Fibroblast of lung (primary cell): ENCODE measurements at regions not wholly inside any gene's neighbourhood (a gene's known extent, or its start where the extent isn't known, plus 50 kb on each side); places are given as distances from the start of the nearest gene placed in this dataset.

Experiments used
- DNase-seq, 2 donors: peaks; one replicate each; pipeline versions ENCODE4 v3.0.0 to v3.0.0-alpha.2; 2010; ENCODE audit warnings: low read depth in 2 of 2
- H2AFZ ChIP-seq: 2 replicates; pipeline ENCODE4 v1.5.1; 2012; ENCODE audit warnings: low read length, control low read depth, inconsistent platforms
- H3K27ac ChIP-seq: 2 replicates; pipeline ENCODE4 v1.5.1; 2011; ENCODE audit warnings: low read length, control low read depth; ENCODE audit not compliant: insufficient read depth
- H3K27me3 ChIP-seq: 2 replicates; pipeline ENCODE4 v1.5.1; 2011; ENCODE audit warnings: mild to moderate bottlenecking, low read length; ENCODE audit not compliant: control insufficient read depth, insufficient read depth
- H3K36me3 ChIP-seq: 2 replicates; pipeline ENCODE4 v1.5.1; 2011; ENCODE audit warnings: low read length; ENCODE audit not compliant: control insufficient read depth, insufficient read depth
- H3K4me1 ChIP-seq: 2 replicates; pipeline ENCODE4 v1.5.1; 2011; ENCODE audit warnings: low read length; ENCODE audit not compliant: control insufficient read depth, insufficient read depth; ENCODE audit errors: extremely low read depth
- H3K4me2 ChIP-seq: 2 replicates; pipeline ENCODE4 v1.5.1; 2011; ENCODE audit warnings: low read length, control low read depth; ENCODE audit not compliant: insufficient read depth; ENCODE audit errors: extremely low read depth
- H3K4me3 ChIP-seq, 4 experiments: fragments of 200-600 bp in 1 of 4; sonication (generic) in 1 of 4; replicated peaks in 1 of 4; 2 replicates each; pipeline ENCODE4 v1.5.1; 2011 to 2016; ENCODE audit warnings: low read length in 4 of 4, low read depth in 3 of 4, mild to moderate bottlenecking in 3 of 4, control low read depth in 2 of 4, inconsistent platforms in 1 of 4, mixed read lengths in 1 of 4; ENCODE audit not compliant: insufficient read depth in 1 of 4; ENCODE audit errors: control extremely low read depth in 1 of 4
- H3K79me2 ChIP-seq: 2 replicates; pipeline ENCODE4 v1.5.1; 2012; ENCODE audit warnings: mild to moderate bottlenecking, low read length, inconsistent platforms; ENCODE audit not compliant: control insufficient read depth, insufficient read depth
- H3K9ac ChIP-seq: 2 replicates; pipeline ENCODE4 v1.5.1; 2011; ENCODE audit warnings: mild to moderate bottlenecking, low read length, control low read depth; ENCODE audit not compliant: insufficient read depth
- H3K9me3 ChIP-seq: 2 replicates; pipeline ENCODE4 v1.5.1; 2012; ENCODE audit warnings: low read depth, low read length; ENCODE audit not compliant: control insufficient read depth, insufficient read depth
- H4K20me1 ChIP-seq: 2 replicates; pipeline ENCODE4 v1.5.1; 2011; ENCODE audit warnings: low read length; ENCODE audit not compliant: control insufficient read depth, insufficient read depth; ENCODE audit errors: extremely low read depth
- CTCF ChIP-seq, 2 donors: IDR thresholded peaks in 1 of 2; conservative IDR thresholded peaks in 1 of 2; 1 replicate in 1 of 2; 2 replicates in 1 of 2; pipeline ENCODE4 v1.5.1; 2011 to 2012; ENCODE audit warnings: low read length in 2 of 2, control low read depth in 1 of 2, inconsistent platforms in 1 of 2, low read depth in 1 of 2, mild to moderate bottlenecking in 1 of 2
- EZH2 ChIP-seq: IDR thresholded peaks from 2 replicates; pipeline ENCODE4 v1.5.1; 2012; ENCODE audit warnings: low read length, control low read depth, mild to moderate bottlenecking; ENCODE audit errors: missing control alignments

GRCh38 chr5:9976621-9977020, 273.1 kb downstream of the ATPSCKMT start:
- no peaks in the 10 kb centered on the region for H3K79me2 ChIP-seq
- H3K4me3 ChIP-seq = no peak overlapping the region
- no peaks in the 10 kb centered on the region for H3K36me3 ChIP-seq
- no peak overlapping the region for H3K4me2 ChIP-seq
- TF ChIP-seq CTCF (conservative IDR thresholded peaks at IDR 0.05 in 1 of 2, IDR thresholded peaks at IDR 0.05 in 1 of 2; ENCODE audit: low read depth in 1 of 2, low read length in 2 of 2) = no peak
- TF ChIP-seq EZH2 = no peak
- H3K4me1 ChIP-seq = no peaks in the 10 kb centered on the region
- H3K27me3 ChIP-seq = peaks cover 2% of the 10 kb centered on the region
- H4K20me1 ChIP-seq = no peaks in the 10 kb centered on the region
- DNase-seq = no peak
- no peak overlapping the region for H2AFZ ChIP-seq
- no peak overlapping the region for H3K27ac ChIP-seq
- H3K9me3 ChIP-seq = no peaks in the 10 kb centered on the region
- no peak overlapping the region for H3K9ac ChIP-seq

- Histone ChIP-seq H3K36me3 (no peaks in the 10 kb centered on the region), H3K79me2 (no peaks in the 10 kb centered on the region), H2AFZ (no peak overlapping the region), H3K27ac (no peak overlapping the region), H3K4me3 (no peak overlapping the region), H4K20me1 (no peaks in the 10 kb centered on the region), H3K27me3 (no peaks in the 10 kb centered on the region), H3K9ac (no peak overlapping the region), H3K4me1 (no peaks in the 10 kb centered on the region), H3K9me3 (no peaks in the 10 kb centered on the region), H3K4me2 (no peak overlapping the region)
- DNase-seq = no peak
- no peak for TF ChIP-seq CTCF (conservative IDR thresholded peaks at IDR 0.05 in 1 of 2, IDR thresholded peaks at IDR 0.05 in 1 of 2; ENCODE audit: low read depth in 1 of 2, low read length in 2 of 2)
- TF ChIP-seq EZH2 = no peak
Observed at GRCh38 chr5:9972059-9972458, 277.6 kb downstream of the ATPSCKMT start.

GRCh38 chr5:9971301-9971700, 278.4 kb downstream of the ATPSCKMT start:
- Histone ChIP-seq H3K27ac (no peak overlapping the region), H3K4me3 (no peak overlapping the region), H3K9me3 (no peaks in the 10 kb centered on the region), H3K4me1 (no peaks in the 10 kb centered on the region), H4K20me1 (no peaks in the 10 kb centered on the region), H3K36me3 (no peaks in the 10 kb centered on the region), H3K4me2 (no peak overlapping the region), H2AFZ (no peak overlapping the region), H3K79me2 (no peaks in the 10 kb centered on the region), H3K9ac (no peak overlapping the region), H3K27me3 (no peaks in the 10 kb centered on the region)
- TF ChIP-seq EZH2 = no peak
- TF ChIP-seq CTCF (conservative IDR thresholded peaks at IDR 0.05 in 1 of 2, IDR thresholded peaks at IDR 0.05 in 1 of 2; ENCODE audit: low read depth in 1 of 2, low read length in 2 of 2) = no peak
- no peak for DNase-seq
